Activated CD4-positive, alpha-beta T cell treated with anti-CD3 and anti-CD28 coated beads, Interleukin-2, amount 10 ng/mL, durations not matched to agents 7 days and 5 days (primary cell): ENCODE measurements at regions not wholly inside any gene's neighbourhood (a gene's known extent, or its start where the extent isn't known, plus 50 kb on each side); places are given as distances from the start of the nearest gene placed in this dataset.
"Not testable (repeated sequence)": the region's sequence is repeated elsewhere in the genome, so short reads cannot be mapped to it uniquely, and the experiment has no call there.

Experiments used
- CTCF ChIA-PET: fragments of 350-600 bp; sonication (Branson Sonifier 250); formaldehyde crosslinking; loops from one replicate; lab custom pipeline; 2021; ENCODE audit warnings: antibody characterized with exemption; lab: Charles Lee
- POLR2A ChIA-PET: fragments of 350-600 bp; sonication (Branson Sonifier 250); formaldehyde crosslinking; loops from one replicate; lab custom pipeline; 2021; ENCODE audit warnings: antibody characterized with exemption; lab: Charles Lee
- DNase-seq: peaks from one replicate; pipeline ENCODE4 v3.0.0-alpha.2; 2020
- H3K27ac Mint-ChIP-seq: one replicate; pipeline ENCODE4 v1.8.0; 2021; ENCODE audit warnings: mild to moderate bottlenecking, moderate library complexity, mixed read lengths
- H3K27me3 Mint-ChIP-seq: one replicate; pipeline ENCODE4 v1.8.0; 2021; ENCODE audit warnings: mixed read lengths
- H3K36me3 Mint-ChIP-seq: one replicate; pipeline ENCODE4 v1.8.0; 2021; ENCODE audit warnings: low read depth, mixed read lengths
- H3K4me1 Mint-ChIP-seq: one replicate; pipeline ENCODE4 v1.8.0; 2021; ENCODE audit warnings: mixed read lengths
- H3K4me3 Mint-ChIP-seq: one replicate; pipeline ENCODE4 v1.8.0; 2021; ENCODE audit warnings: mild to moderate bottlenecking, moderate library complexity, mixed read lengths
- H3K9me3 Mint-ChIP-seq: one replicate; pipeline ENCODE4 v1.8.0; 2021; ENCODE audit warnings: mixed read lengths

DNA sequence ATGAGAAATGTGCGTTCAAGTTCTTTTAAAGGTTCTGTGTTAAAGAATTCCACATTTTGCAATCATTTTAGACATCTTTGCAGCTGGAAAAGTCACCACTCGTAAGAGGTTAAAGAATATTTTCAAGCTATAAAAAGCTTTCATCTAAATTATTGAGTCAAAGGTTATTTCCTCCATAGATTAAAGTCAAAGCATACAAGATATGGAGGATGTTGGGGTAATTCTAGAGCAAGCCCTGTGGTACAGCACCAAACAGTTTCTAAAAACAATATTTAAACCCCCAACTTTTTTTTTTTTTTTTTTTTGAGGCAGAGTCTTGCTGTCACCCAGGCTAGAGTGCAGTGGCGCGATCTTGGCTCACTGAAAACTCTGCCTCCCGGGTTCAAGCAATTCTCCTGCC, 1299.8 kb upstream of the TMEM132C start:
- Mint-ChIP-seq H3K4me3 (no peak overlapping the region), H3K9me3 (no peaks in the 10 kb centered on the region), H3K27me3 (no peaks in the 10 kb centered on the region), H3K4me1 (no peaks in the 10 kb centered on the region), H3K27ac (no peak overlapping the region), H3K36me3 (no peaks in the 10 kb centered on the region)
- CTCF ChIA-PET = no interaction called here
- POLR2A ChIA-PET = no interaction called here
- no peak for DNase-seq

DNA sequence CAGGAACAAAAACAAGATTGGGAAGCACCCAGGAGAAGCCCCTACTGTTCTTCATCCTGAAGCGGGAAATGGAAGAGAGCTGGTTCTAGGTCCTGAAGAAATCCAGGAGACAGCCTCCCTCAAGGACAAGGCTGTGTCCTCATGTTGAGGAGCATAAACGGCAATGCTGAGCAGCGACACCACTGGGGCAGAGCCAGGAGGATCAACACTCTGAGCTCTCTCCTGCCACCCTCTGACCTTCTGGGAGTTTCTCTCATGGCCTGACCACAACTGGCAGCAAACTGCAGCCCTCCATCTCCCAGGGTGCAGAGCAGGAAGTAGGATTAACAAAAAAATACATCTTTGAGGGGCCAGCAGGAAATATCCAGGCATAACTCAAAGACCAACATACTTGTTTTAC, 1292.2 kb upstream of the TMEM132C start:
- Mint-ChIP-seq H3K27ac (no peak overlapping the region), H3K36me3 (no peaks in the 10 kb centered on the region), H3K4me1 (no peaks in the 10 kb centered on the region), H3K4me3 (no peak overlapping the region), H3K27me3 (no peaks in the 10 kb centered on the region), H3K9me3 (no peaks in the 10 kb centered on the region)
- ChIA-PET POLR2A (no interaction called here), CTCF (interaction anchor here (1.1 kb wide), 1 partner anchor 90 kb away, joined by 3 read pairs; no protein-coding TSS in a partner anchor)
- DNase-seq = no peak

DNA sequence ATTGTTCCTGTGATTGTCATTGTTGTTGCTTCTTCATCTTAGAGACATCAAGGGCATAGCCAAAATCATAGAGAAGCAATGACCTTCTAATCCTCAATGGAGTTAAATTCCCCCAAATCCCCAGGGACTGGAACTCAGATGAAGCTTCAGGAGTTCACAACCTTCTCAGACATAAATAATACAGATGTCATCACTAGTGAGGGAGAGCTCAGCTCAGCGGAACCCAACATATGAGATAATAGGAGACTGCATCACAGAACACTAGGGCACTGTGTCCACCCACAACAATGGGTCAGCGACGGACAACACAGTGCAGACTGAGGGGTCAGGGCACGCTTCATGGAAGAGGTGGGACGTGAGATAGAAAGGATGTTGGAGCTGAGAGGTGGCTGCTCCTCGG, 1290.4 kb upstream of the TMEM132C start:
- Mint-ChIP-seq H3K4me1 (no peaks in the 10 kb centered on the region), H3K27ac (no peak overlapping the region), H3K9me3 (no peaks in the 10 kb centered on the region), H3K4me3 (no peak overlapping the region), H3K27me3 (no peaks in the 10 kb centered on the region), H3K36me3 (no peaks in the 10 kb centered on the region)
- ChIA-PET CTCF (interaction anchor here (0.6 kb wide), 1 partner anchor 79 kb away, joined by 6 read pairs; no protein-coding TSS in a partner anchor), POLR2A (no interaction called here)
- DNase-seq = no peak

DNA sequence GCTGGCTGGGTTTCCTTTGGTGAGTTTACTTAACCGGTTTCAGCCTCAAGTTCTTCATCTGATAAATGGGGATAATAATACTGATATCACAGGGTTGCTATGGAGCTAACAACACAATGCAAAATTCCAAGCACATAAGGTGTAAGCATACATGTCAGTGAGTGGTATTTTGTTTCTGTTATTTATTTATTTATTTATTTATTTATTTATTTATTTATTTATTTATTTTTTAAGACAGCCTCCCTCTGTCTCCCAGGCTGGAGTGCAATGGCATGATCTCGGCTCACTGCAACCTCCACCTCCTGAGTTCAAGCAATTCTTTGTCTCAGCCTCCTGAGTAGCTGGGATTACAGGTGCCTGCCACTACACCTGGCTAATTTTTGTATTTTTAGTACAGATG, 1287.4 kb upstream of the TMEM132C start:
- H3K27ac Mint-ChIP-seq, H3K9me3 Mint-ChIP-seq, H3K4me1 Mint-ChIP-seq, H3K4me3 Mint-ChIP-seq, POLR2A ChIA-PET, H3K36me3 Mint-ChIP-seq, DNase-seq, H3K27me3 Mint-ChIP-seq, CTCF ChIA-PET: not testable (repeated sequence)

DNA sequence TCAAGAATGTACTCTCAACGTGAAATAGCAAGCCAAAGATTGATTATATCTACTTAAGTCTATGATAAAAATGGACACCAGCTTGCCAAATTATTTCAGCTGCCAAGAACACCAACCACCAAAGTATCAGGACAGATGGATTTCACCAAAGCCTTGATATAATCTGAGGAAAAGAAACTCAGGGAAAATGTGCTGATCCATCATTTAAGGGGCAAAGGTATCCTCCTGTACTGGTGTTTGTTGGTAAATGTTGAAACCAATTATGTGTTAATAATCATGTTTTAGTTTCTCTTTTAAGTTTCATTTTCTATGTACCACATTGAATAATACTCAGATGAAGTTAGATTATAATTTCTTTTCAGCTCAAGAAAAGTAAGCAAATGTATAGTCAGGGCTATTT, 1284.3 kb upstream of the TMEM132C start:
- Mint-ChIP-seq H3K4me3 (no peak overlapping the region), H3K36me3 (no peaks in the 10 kb centered on the region), H3K27ac (no peak overlapping the region), H3K4me1 (no peaks in the 10 kb centered on the region), H3K9me3 (peaks cover 3% of the 10 kb centered on the region), H3K27me3 (no peaks in the 10 kb centered on the region)
- DNase-seq = no peak
- ChIA-PET CTCF (no interaction called here), POLR2A (no interaction called here)

DNA sequence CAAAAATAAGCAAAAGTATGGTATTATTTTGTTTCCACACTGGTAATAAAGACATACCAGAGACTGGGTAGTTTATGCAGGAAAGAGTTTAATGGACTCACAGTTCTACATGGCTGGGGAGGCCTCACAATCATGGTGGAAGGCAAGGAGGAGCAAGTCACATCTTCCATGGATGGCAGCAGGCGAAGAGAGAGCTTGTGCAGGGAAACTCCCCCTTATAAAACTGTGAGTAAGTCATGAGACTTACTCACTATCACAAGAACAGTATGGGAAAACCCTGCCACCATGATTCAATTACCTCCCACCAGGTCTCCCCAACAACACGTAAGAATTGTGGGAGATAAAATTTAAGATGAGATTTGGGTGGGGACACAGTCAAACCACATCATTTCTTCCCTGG, 1283.2 kb upstream of the TMEM132C start:
- CTCF ChIA-PET, H3K36me3 Mint-ChIP-seq, POLR2A ChIA-PET: not testable (repeated sequence)

DNA sequence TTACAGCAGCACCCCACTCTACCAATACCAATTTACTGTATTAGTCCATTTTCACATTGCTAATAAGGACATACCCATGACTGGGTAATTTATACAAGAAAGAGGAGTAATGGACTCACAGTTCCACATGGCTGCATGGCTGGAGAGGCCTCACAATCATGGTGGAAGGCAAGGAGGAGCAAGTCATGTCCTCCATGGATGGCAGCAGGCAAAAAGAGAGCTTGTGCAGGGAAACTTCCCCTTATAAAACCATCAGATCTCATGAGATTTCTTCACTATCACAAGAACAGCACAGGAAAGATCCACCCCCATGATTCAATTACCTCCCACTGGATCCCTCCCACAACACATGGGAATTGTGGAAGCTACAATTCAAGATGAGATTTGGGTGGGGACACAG, 1281.3 kb upstream of the TMEM132C start:
- DNase-seq, CTCF ChIA-PET, POLR2A ChIA-PET, H3K27me3 Mint-ChIP-seq, H3K27ac Mint-ChIP-seq, H3K4me1 Mint-ChIP-seq, H3K9me3 Mint-ChIP-seq, H3K36me3 Mint-ChIP-seq, H3K4me3 Mint-ChIP-seq: not testable (repeated sequence)

More for the DNA sequence above, 1283.2 kb upstream of the TMEM132C start:
- not testable (repeated sequence) for H3K27ac Mint-ChIP-seq, H3K4me1 Mint-ChIP-seq, H3K27me3 Mint-ChIP-seq, H3K9me3 Mint-ChIP-seq, DNase-seq, H3K4me3 Mint-ChIP-seq

DNA sequence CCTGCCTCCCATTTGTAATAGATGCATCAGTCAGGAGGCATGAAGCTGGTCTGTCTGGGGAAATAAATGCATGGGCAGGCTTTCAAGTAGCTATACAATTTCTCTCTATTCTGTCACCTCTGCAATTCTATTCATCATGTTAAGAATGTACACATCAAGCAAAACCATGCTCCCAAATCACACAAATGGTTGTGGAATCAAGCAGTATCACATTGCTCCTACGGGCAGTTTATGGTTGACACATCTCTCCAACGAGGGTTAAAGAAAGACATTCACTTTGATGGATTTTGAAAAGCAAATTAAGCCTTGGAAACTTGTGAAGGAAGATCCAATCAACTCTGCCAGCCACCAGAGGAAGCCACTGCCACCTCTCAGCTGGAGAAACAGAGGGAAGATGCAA, 1277.4 kb upstream of the TMEM132C start:
- POLR2A ChIA-PET = no interaction called here
- H3K27me3 Mint-ChIP-seq = no peaks in the 10 kb centered on the region
- no peak for DNase-seq
- no peaks in the 10 kb centered on the region for H3K9me3 Mint-ChIP-seq
- H3K36me3 Mint-ChIP-seq = no peaks in the 10 kb centered on the region
- H3K27ac Mint-ChIP-seq = no peak overlapping the region
- CTCF ChIA-PET = no interaction called here
- H3K4me1 Mint-ChIP-seq = no peaks in the 10 kb centered on the region
- no peak overlapping the region for H3K4me3 Mint-ChIP-seq

DNA sequence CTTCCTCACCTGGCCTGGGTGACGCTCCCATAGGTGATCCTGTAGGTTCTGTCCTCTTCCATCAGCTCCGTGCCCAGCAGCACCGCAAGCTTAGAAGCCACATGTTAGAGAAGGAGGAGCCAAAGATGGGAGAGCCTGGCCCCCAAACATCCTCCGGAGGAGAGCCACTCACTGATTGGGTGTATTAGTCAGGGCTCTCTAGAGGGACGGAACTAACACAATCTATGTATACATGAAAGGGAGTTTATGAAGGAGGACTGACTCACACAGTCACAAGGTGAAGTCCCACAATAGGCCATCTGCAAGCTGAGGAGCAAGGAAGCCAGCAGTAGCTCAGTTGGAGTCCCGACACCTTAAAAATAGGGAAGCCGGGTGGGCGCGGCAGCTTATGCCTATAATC, 1273.1 kb upstream of the TMEM132C start:
- no peak for DNase-seq
- ChIA-PET POLR2A (no interaction called here), CTCF (no interaction called here)
- Mint-ChIP-seq H3K27ac (no peak overlapping the region), H3K27me3 (no peaks in the 10 kb centered on the region), H3K4me1 (no peaks in the 10 kb centered on the region), H3K4me3 (no peak overlapping the region), H3K36me3 (no peaks in the 10 kb centered on the region), H3K9me3 (peaks cover 3% of the 10 kb centered on the region)

DNA sequence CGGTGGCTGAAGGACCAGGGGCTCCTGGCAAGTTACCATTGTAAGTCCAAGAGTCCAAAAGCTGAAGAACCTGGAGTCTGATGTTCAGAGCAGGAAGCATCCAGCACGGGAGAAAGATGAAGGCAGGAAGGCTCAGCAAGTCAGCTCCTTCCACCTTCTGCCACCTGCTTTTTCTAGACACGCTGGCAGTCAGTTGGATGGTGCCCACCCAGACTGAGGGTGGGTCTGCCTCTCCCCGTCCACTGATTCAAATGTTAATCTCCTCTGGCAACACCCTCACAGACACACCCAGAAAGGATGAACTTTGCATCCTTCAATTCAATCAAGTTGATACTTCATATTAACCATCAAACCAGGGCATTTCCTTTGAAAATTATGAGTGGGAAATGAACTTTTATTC, 1272.4 kb upstream of the TMEM132C start:
- ChIA-PET POLR2A (no interaction called here), CTCF (no interaction called here)
- H3K4me1 Mint-ChIP-seq = no peaks in the 10 kb centered on the region
- DNase-seq = no peak
- peaks cover 4% of the 10 kb centered on the region for H3K9me3 Mint-ChIP-seq
- H3K36me3 Mint-ChIP-seq = no peaks in the 10 kb centered on the region
- H3K4me3 Mint-ChIP-seq = no peak overlapping the region
- H3K27ac Mint-ChIP-seq = no peak overlapping the region
- no peaks in the 10 kb centered on the region for H3K27me3 Mint-ChIP-seq

DNA sequence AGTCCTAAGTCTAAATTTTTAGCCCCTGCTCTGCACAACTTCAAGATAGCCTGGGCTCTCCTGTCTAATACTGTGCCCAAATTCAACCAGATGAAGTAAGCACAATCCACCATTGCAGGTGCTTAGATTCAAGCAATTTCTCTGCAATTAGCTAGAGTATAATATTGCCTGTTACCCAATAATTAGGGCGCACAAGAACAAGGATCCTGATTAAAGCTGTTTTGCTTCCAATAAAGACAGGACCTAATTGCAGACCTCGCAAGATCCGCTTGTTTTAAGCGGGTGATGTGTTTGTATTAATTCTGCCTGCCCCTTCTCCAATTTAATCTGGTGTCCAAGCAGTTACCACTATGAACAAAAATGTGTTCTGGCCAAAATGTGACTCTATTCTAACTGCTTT, 1268.9 kb upstream of the TMEM132C start:
- CTCF ChIA-PET = no interaction called here
- H3K4me3 Mint-ChIP-seq = no peak overlapping the region
- no peak overlapping the region for H3K27ac Mint-ChIP-seq
- H3K9me3 Mint-ChIP-seq = peaks cover 4% of the 10 kb centered on the region
- POLR2A ChIA-PET = no interaction called here
- H3K4me1 Mint-ChIP-seq = no peaks in the 10 kb centered on the region
- DNase-seq = no peak
- no peaks in the 10 kb centered on the region for H3K36me3 Mint-ChIP-seq
- H3K27me3 Mint-ChIP-seq = no peaks in the 10 kb centered on the region

DNA sequence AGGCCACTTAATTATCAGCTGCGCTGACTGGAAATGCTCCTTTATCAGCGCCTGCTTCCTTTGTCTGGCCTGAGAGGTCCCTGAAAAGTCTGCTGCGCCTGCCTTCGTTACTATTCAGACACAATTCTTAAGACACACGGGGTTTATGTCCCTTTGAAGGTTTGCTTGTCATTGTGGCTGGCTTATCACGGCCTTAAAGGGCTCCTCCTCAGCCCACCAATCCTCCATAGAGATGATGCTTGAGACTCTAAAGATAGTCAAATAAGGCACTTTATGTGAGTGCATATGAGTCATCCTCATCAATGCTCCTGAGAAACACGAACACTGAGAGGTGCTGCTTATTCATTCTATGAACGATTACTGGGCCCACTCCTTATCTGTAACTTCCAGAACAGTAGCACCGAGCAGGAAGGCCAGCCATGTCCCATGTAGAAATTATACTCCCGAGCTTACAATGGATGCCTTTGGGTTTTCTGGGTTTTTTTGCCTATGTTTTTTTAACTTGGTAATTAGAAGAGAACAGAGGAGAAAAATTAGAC, 1268.2 kb upstream of the TMEM132C start:
- no peaks in the 10 kb centered on the region for H3K27me3 Mint-ChIP-seq
- POLR2A ChIA-PET = no interaction called here
- CTCF ChIA-PET = no interaction called here
- no peak overlapping the region for H3K4me3 Mint-ChIP-seq
- no peaks in the 10 kb centered on the region for H3K4me1 Mint-ChIP-seq
- peaks cover 4% of the 10 kb centered on the region for H3K9me3 Mint-ChIP-seq
- no peak overlapping the region for H3K27ac Mint-ChIP-seq
- DNase-seq = no peak
- no peaks in the 10 kb centered on the region for H3K36me3 Mint-ChIP-seq

DNA sequence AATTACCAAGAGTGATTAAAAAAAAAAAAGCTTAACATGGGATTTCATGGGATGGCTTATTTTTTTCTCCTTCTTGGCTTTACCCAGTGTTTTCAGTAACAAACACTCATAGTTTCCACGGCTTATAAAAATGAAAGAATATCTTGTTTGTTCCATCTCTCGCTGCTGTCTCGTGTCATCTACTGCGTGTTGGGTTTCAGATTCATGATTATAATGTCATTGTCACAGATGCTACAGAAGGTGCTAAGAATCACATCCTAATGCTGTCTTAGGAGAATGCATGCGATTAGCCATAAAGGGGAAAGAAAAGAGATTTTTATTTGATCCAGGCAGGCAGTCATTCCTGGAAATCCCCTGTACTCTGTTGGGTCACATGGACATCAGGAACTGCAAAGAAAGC, 1267.6 kb upstream of the TMEM132C start:
- no peak overlapping the region for H3K27ac Mint-ChIP-seq
- no peak for DNase-seq
- H3K4me3 Mint-ChIP-seq = no peak overlapping the region

DNA sequence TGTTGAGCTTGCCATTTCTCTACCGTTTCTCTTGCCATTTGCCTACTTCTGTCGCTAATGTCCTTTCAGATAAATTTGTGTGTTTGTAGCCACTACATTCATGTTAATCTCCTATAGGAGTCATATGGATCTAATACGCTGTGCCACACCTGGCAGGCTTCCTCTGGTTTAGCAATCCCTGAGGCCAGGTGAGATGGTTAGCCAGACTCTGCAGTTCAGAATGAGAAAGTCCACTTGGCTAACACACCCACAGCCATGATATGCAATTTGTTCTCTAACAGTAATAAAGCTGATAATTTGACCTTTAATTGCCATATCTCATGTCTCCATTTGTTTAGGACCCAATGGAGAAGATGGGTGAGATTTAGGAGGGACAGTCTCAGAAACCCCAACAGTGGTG, 1261.6 kb upstream of the TMEM132C start:
- POLR2A ChIA-PET = no interaction called here
- no peak for DNase-seq
- Mint-ChIP-seq H3K9me3 (no peaks in the 10 kb centered on the region), H3K4me1 (no peaks in the 10 kb centered on the region), H3K4me3 (no peak overlapping the region), H3K27me3 (no peaks in the 10 kb centered on the region), H3K27ac (no peak overlapping the region), H3K36me3 (no peaks in the 10 kb centered on the region)
- CTCF ChIA-PET = no interaction called here

More for the DNA sequence above, 1267.6 kb upstream of the TMEM132C start:
- Mint-ChIP-seq H3K4me1 (no peaks in the 10 kb centered on the region), H3K27me3 (no peaks in the 10 kb centered on the region), H3K36me3 (no peaks in the 10 kb centered on the region), H3K9me3 (peaks cover 4% of the 10 kb centered on the region)
- CTCF ChIA-PET = no interaction called here
- POLR2A ChIA-PET = no interaction called here
